Liver (tissue), 7 donors: ENCODE measurements at regions not wholly inside any gene's neighbourhood (a gene's known extent, or its start where the extent isn't known, plus 50 kb on each side); places are given as distances from the start of the nearest gene placed in this dataset.

Experiments
- DNase-seq: peaks from one replicate; pipeline ENCODE4 v3.0.0-alpha.2; 2017; ENCODE audit warnings: low spot score
- H3K27ac ChIP-seq, 2 donors: one replicate each; pipeline ENCODE4 v1.7.0; 2013; ENCODE audit warnings: inconsistent platforms in 2 of 2, low read length in 2 of 2, control low read depth in 1 of 2, low read depth in 1 of 2, mild to moderate bottlenecking in 1 of 2
- H3K27me3 ChIP-seq, 4 donors: one replicate each; pipeline versions ENCODE4 v1.6.1 to v1.7.0; 2013; ENCODE audit warnings: low read length in 3 of 4, inconsistent platforms in 1 of 4, mild to moderate bottlenecking in 1 of 4, moderate library complexity in 1 of 4; ENCODE audit not compliant: control insufficient read depth in 4 of 4, insufficient read depth in 4 of 4
- H3K36me3 ChIP-seq, 4 donors: one replicate each; pipeline versions ENCODE4 v1.6.1 to v1.7.0; 2013; ENCODE audit warnings: low read length in 3 of 4, mild to moderate bottlenecking in 3 of 4, low read depth in 1 of 4, moderate library complexity in 1 of 4; ENCODE audit not compliant: control insufficient read depth in 4 of 4, insufficient read depth in 3 of 4
- H3K4me1 ChIP-seq, 4 donors: one replicate each; pipeline versions ENCODE4 v1.6.1 to v1.7.0; 2013; ENCODE audit warnings: low read length in 3 of 4, mild to moderate bottlenecking in 3 of 4, moderate library complexity in 1 of 4; ENCODE audit not compliant: control insufficient read depth in 4 of 4, insufficient read depth in 4 of 4
- H3K4me3 ChIP-seq, 3 donors: one replicate each; pipeline versions ENCODE4 v1.6.1 to v1.7.0; 2013; ENCODE audit warnings: low read length in 3 of 3, control low read depth in 1 of 3, low read depth in 1 of 3, mild to moderate bottlenecking in 1 of 3
- H3K9ac ChIP-seq, 2 donors: one replicate each; pipeline ENCODE4 v1.7.0; 2013; ENCODE audit warnings: low read length in 2 of 2, mild to moderate bottlenecking in 2 of 2, moderate library complexity in 2 of 2, control low read depth in 1 of 2, low read depth in 1 of 2
- H3K9me3 ChIP-seq, 4 donors: one replicate each; pipeline versions ENCODE4 v1.6.1 to v1.7.0; 2013; ENCODE audit warnings: low read length in 3 of 4; ENCODE audit not compliant: control insufficient read depth in 4 of 4
- ATF3 ChIP-seq: IDR thresholded peaks from 2 replicates; pipeline ENCODE4 v1.6.1; 2016; ENCODE audit warnings: antibody characterized with exemption
- EGR1 ChIP-seq, 2 donors: IDR thresholded peaks; 2 replicates each; pipeline ENCODE4 v1.6.1; 2016 to 2018; ENCODE audit warnings: antibody characterized with exemption in 2 of 2, low read depth in 2 of 2
- FOXA1 ChIP-seq: IDR thresholded peaks from 2 replicates; pipeline ENCODE4 v1.6.1; 2016; ENCODE audit warnings: antibody characterized with exemption
- FOXA2 ChIP-seq: IDR thresholded peaks from 2 replicates; pipeline ENCODE4 v1.6.1; 2016; ENCODE audit warnings: antibody characterized with exemption
- GABPA ChIP-seq, 2 donors: IDR thresholded peaks in 1 of 2; conservative IDR thresholded peaks in 1 of 2; 2 replicates each; pipeline ENCODE4 v1.6.1; 2016; ENCODE audit warnings: antibody characterized with exemption in 2 of 2, mild to moderate bottlenecking in 1 of 2, moderate library complexity in 1 of 2
- HNF4A ChIP-seq, 2 donors: conservative IDR thresholded peaks; 2 replicates each; pipeline ENCODE4 v1.6.1; 2016; ENCODE audit warnings: antibody characterized with exemption in 2 of 2, mild to moderate bottlenecking in 2 of 2
- HNF4G ChIP-seq: IDR thresholded peaks from 2 replicates; pipeline ENCODE4 v1.6.1; 2016; ENCODE audit warnings: antibody characterized with exemption
- JUND ChIP-seq, 2 donors: IDR thresholded peaks; 2 replicates each; pipeline ENCODE4 v1.6.1; 2016; ENCODE audit warnings: antibody characterized with exemption in 2 of 2
- MAX ChIP-seq: IDR thresholded peaks from 2 replicates; pipeline ENCODE4 v1.6.1; 2016; ENCODE audit warnings: antibody characterized with exemption
- NR2F2 ChIP-seq: IDR thresholded peaks from 2 replicates; pipeline ENCODE4 v1.6.1; 2016; ENCODE audit warnings: antibody characterized with exemption
- RAD21 ChIP-seq, 2 donors: IDR thresholded peaks; 2 replicates each; pipeline ENCODE4 v1.6.1; 2016; ENCODE audit warnings: antibody characterized with exemption in 2 of 2, mild to moderate bottlenecking in 2 of 2
- REST ChIP-seq: IDR thresholded peaks from 2 replicates; pipeline ENCODE4 v1.6.1; 2016; ENCODE audit warnings: antibody characterized with exemption, mild to moderate bottlenecking
- RXRA ChIP-seq, 2 donors: IDR thresholded peaks; 2 replicates each; pipeline ENCODE4 v1.6.1; 2017 to 2018; ENCODE audit warnings: antibody characterized with exemption in 2 of 2, mild to moderate bottlenecking in 1 of 2
- SP1 ChIP-seq: IDR thresholded peaks from 2 replicates; pipeline ENCODE4 v1.6.1; 2018; ENCODE audit warnings: antibody characterized with exemption, mild to moderate bottlenecking
- TAF1 ChIP-seq: conservative IDR thresholded peaks from 2 replicates; pipeline ENCODE4 v1.6.1; 2016; ENCODE audit warnings: antibody characterized with exemption, mild to moderate bottlenecking
- YY1 ChIP-seq: IDR thresholded peaks from 2 replicates; pipeline ENCODE4 v1.6.1; 2016; ENCODE audit warnings: antibody characterized with exemption, mild to moderate bottlenecking
- ZBTB33 ChIP-seq: IDR thresholded peaks from 2 replicates; pipeline ENCODE4 v1.6.1; 2016; ENCODE audit warnings: antibody characterized with exemption
- WGBS: extraction: QIAGEN DNeasy Blood & Tissue Kit; methylation state at CpG from one replicate; pipeline ENCODE4 v1.1.7; 2013; 5-methylcytosine and 5-hydroxymethylcytosine counted together
- donor health status: healthy.
- donor health status: healthy.
- donor health status: healthy.
- donor health status: healthy.

GRCh38 chrX:6856471-6856870, 291.0 kb upstream of the STS start:
- Histone ChIP-seq H3K36me3 (no peaks in the 10 kb centered on the region), H3K9ac (no peak overlapping the region), H3K9me3 (peaks cover 0 to 7% (median 0%) of the 10 kb centered on the region in 4 donors), H3K4me3 (no peak overlapping the region), H3K27ac (no peak overlapping the region), H3K4me1 (no peaks in the 10 kb centered on the region), H3K27me3 (no peaks in the 10 kb centered on the region)
- no peak for DNase-seq
- WGBS: 76% methylated on average over 6 of the region's 6 CpGs
- TF ChIP-seq SP1 (no peak), HNF4G (no peak), FOXA1 (no peak), RAD21 (IDR thresholded peaks at IDR 0.05) (no peak), GABPA (IDR thresholded peaks at IDR 0.05 in 1 of 2, conservative IDR thresholded peaks at IDR 0.05 in 1 of 2) (no peak), JUND (IDR thresholded peaks at IDR 0.05) (no peak), EGR1 (IDR thresholded peaks at IDR 0.05; ENCODE audit: low read depth in 2 of 2) (no peak), ZBTB33 (no peak)

- H3K27ac ChIP-seq: no peak overlapping the region
- H3K9ac ChIP-seq: no peak overlapping the region
- TF ChIP-seq YY1 (no peak), FOXA1 (no peak), GABPA (IDR thresholded peaks at IDR 0.05 in 1 of 2, conservative IDR thresholded peaks at IDR 0.05 in 1 of 2) (no peak), EGR1 (IDR thresholded peaks at IDR 0.05; ENCODE audit: low read depth in 2 of 2) (no peak), RAD21 (IDR thresholded peaks at IDR 0.05) (no peak), MAX (no peak)
- no peaks in the 10 kb centered on the region for H3K27me3 ChIP-seq
- WGBS: 87% methylated on average over 3 of the region's 3 CpGs
- peaks cover 0 to 7% (median 0%) of the 10 kb centered on the region in 4 donors for H3K9me3 ChIP-seq
- H3K36me3 ChIP-seq: no peaks in the 10 kb centered on the region
- H3K4me3 ChIP-seq: no peak overlapping the region
- no peaks in the 10 kb centered on the region for H3K4me1 ChIP-seq
- no peak for DNase-seq
Observed at GRCh38 chrX:6852869-6853268, 294.6 kb upstream of the STS start.

GRCh38 chrX:6852121-6852520, 295.4 kb upstream of the STS start:
- no peaks in the 10 kb centered on the region for H3K27me3 ChIP-seq
- DNase-seq: no peak
- TF ChIP-seq REST (no peak), HNF4A (conservative IDR thresholded peaks at IDR 0.05) (no peak), JUND (IDR thresholded peaks at IDR 0.05) (no peak), NR2F2 (no peak), RXRA (IDR thresholded peaks at IDR 0.05) (no peak), GABPA (IDR thresholded peaks at IDR 0.05 in 1 of 2, conservative IDR thresholded peaks at IDR 0.05 in 1 of 2) (no peak), TAF1 (no peak), ATF3 (no peak), HNF4G (no peak), FOXA2 (no peak), FOXA1 (no peak)
- no peaks in the 10 kb centered on the region for H3K36me3 ChIP-seq
- H3K4me3 ChIP-seq: peak overlapping the region in 1 of 3 donors; percentile 6
- H3K9me3 ChIP-seq: peaks cover 0 to 10% (median 0%) of the 10 kb centered on the region in 4 donors
- 80% methylated on average over 1 of the region's 1 CpG for WGBS
- H3K27ac ChIP-seq: no peak overlapping the region
- H3K9ac ChIP-seq: no peak overlapping the region
- no peaks in the 10 kb centered on the region for H3K4me1 ChIP-seq
